ENCODE measurements at regions not wholly inside any gene's neighbourhood (a gene's known extent, or its start where the extent isn't known, plus 50 kb on each side); places are given as distances from the start of the nearest gene placed in this dataset.

DNA sequence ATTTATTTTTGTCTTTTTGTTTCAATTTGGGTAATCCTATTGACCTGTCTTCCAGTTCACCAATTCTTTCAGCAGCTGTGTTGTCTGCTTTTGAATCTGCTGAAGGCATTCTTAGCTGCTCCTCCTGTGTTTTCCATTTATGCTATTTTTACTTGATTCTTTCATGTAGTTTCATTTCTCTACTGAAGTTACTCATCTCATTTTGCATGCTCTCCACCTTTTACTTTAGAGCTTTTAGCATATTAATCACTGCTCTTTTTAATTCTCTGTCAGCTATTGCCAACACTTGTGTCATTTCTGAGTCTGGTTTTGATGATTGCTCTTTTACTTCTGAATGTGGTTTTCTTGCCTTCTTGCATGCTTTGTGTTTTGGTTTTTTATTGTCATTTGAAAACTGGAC lies 496.0 kb upstream of the CLINT1 start:
- no peak for DNase-seq (ENCODE audit: low spot score)

DNA sequence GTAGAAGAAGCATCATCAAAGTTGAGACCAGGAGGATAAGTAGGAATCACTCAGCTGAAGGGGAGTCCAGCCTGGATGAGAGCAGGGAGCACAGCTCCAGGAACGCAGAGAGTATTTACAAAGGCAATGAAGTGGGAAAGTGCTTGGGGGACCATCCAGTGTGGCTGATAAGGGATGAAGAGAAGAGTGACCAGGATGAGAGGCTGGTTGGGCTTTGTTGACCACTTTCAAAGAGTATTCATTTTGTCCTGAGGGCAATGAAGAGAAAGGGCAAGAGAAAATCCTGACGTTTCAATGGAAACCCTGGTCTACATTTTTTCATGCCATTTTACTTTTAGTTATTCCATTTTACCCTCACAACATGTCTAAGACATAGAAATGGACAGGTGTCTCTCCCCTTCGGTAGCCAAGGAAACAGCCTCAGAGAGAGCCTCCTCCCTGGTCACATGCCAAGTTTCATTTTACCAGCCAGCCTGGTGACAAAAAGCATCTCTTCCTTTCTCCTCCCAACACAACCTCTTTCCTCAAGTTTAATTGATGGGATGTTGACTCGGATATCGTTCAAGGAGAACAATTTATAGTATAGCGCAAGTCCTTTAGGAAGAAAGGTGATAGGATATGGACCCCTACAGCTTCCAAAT lies 492.7 kb upstream of the CLINT1 start:
- no peak for DNase-seq (ENCODE audit: low spot score)

DNA sequence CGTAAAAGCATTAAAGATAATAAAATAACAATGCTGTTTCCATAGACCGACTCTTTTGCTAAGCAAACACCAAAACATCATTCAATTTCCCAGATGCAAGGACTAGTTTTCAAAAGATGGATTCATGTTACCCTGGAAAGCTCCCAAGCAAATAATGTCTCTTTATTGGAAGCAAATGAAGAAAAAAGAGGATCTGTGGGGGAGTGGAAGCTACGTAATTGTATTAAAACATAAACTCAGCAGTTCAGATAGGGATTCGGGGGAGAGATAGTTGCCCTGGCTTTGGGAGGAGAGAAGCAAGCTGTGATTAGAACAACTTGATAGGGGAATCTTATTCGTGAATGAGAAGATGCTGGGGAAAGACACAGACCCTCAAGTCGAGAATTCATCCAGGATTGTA lies 491.0 kb upstream of the CLINT1 start:
- DNase-seq (ENCODE audit: low spot score): no peak

DNA sequence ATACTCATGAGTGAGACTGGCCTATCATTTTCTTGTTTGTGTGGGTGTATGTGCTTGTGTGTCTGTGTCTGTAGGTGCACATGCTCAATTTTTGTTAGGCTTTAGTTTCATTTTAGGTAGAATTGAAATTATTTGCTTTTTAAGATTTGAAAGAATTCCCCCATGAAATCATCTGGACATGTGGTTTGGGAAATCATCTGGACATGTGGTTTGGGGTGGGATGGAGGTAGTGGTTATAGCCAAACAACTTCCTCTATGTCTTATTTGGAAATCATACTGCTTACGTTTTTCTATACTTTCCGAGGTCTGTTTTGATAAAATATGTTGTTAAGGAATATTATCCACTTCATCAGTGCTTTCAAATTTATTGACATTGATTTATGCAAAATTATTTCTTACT lies 485.4 kb upstream of the CLINT1 start:
- DNase-seq (ENCODE audit: low spot score): no peak

DNA sequence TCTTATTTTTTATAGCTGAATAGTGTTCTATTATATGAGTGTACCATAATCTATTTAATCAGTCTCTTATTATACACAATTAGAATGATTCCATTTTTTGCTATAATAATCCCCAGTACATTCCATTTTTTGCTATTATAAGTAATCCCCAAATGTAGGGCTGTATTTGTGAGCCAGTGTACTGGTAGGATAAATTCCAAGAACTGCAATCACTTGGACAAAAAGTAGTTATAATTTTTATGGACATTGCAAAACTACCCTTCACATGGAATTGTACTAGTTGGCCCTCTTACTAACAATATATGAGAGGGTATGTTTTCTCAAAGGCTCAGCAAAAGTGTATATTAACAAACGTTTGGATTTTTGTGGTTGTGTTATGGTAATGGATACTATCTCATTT lies 481.7 kb upstream of the CLINT1 start:
- DNase-seq (ENCODE audit: low spot score): no peak

DNA sequence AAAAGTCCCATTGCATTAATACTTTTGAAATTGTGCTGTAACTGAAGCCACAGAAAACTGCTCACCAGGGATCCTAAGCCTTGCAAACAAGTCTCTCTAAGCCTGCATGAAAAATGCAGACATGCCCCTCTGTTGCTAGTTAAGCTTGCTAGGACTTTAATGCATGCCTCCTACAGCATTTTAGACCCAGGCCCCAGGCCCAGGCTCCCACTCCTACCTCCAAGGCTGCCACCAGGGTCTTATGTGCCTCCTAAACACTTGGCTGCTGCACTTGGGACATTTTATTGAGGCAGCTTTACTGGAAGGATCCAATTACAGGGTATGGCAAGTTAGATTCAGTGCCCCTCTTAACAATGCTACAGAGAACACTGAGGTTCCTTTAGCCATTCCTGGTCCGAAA lies 467.3 kb upstream of the CLINT1 start:
- no peak for DNase-seq (ENCODE audit: low spot score)

DNA sequence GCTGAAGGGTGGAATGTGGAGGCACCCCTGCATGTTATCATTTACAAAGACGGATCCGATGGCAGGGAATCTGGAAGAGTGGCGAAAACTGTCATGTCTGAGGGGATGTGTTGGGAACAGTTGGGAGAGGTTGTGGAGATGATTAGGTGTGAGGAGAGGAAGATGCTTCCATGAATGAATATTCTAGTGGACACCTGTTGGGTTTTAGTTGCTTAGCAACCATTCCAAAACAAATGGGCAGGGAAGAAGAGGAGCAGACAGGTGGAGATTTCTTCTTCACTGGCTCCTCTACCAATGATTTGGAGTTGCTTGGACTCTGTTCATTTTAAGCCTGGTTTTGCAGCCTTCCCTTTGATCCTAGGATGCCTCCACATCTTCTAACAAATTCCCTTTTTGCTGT lies 465.3 kb upstream of the CLINT1 start:
- DNase-seq (ENCODE audit: low spot score): no peak

DNA sequence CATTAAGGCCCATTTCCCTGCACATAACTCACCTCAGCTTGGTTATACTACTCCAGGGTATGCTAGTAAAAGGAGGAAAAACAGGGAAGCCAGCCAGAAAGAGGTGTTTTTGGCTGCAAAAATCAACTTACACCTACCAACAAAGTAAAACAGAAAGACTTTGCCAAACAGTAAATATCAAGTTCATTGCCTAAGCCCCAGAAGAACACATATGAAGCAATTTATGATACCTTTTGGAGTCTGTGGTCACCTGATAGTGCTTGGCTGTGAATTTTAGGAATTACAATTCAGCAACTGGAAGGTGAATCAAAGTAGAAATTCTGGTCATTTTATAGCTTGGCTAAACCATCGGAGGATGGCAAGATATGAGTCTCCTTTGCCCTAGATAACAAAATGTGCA lies 463.7 kb upstream of the CLINT1 start:
- DNase-seq (ENCODE audit: low spot score): no peak

DNA sequence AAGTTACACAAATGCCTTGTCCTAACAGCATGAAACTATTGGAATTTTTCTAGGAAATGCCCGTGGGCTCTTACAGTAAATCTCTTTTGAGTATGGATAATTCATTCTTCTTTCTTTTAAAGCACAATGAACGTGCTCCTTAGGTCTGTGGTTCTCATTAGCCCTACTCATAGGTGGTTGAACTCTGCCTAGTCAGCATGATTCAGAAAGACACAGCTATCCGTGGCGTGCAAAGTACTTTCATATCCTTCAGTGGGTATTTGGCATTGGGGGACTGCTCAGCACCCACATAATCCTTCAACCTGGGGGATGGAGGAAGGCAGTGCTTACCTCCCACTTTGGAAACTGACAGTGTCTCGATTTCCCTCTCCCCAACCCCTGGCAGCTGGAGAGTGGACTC lies 462.0 kb upstream of the CLINT1 start:
- DNase-seq (ENCODE audit: low spot score): no peak

DNA sequence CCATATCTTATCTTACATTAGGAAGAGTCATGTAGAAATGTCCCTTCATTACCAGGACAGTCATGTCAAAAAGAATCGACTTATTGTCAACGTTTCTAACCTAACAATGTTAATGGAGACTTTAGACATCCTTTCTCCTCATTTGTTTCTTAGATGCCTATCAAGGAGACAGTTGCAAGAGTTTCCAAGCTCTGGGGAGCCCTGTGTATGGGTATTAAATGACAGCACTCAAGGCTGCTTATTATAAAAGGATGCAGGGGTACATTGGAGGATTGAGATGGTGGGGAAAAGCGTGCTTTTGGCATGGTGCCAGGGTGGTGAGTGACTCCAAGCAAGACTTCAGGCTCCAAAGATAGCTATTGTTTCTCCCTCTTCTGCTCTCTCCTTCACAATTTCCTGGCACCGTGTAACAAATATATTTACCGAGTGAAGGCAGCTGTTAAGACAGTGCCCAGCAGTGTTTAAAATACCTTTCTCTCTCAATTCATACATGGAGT lies 461.3 kb upstream of the CLINT1 start:
- DNase-seq (ENCODE audit: low spot score): no peak

DNA sequence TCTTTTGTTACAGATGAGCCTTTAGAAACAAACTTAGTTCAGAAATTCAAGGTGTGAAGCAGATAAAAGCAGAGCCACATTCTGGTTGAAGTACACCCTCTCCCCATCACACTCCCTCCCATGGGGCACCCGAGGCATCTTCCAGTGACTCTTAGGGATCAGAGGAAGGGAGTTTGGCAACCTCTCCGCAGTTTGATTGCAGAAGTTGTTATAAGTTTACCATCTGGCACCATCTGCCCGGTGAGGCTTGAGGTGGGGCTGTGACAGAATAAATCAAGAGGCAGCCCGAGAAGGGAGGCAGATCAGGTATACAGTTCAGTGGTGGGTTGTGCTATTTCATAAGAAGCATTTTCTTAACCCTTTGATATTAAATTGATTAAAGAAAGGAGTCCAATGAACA lies 458.6 kb upstream of the CLINT1 start:
- DNase-seq (ENCODE audit: low spot score): no peak

DNA sequence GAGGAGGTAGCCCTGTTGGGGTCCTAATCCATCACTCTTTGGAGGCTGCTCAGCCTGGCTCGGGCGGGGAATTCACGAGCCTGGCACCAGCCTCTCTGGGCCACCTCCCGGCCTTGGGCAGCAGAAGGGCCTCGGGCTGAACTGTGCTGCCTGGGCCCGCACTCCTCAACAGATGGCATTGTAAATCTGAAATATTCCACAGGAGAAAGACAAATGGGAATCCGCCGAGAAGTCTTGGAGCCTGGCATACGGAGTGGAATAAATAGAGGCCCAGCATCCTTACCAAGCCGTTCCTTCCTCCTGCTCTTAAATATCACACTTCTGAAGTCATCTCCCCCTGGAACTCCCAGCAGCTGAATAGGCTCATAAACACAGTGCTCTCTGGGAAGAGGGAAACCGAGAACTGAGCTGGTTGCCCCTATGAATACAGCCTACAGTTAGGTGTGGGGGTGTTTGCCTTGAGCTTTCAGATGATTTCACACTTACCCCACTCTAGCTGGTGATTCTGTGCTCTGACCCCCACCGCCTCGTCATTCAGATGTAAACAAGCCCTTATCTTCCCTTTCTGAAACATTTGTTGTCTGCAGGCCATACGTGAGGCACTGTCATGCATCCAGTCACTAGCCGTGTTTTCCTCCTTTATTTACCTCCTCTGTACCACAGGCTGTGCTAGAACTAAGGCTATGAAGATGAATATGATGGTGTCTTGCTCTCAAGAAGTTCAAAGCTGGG lies 455.0 kb upstream of the CLINT1 start:
- no peak for DNase-seq (ENCODE audit: low spot score)

DNA sequence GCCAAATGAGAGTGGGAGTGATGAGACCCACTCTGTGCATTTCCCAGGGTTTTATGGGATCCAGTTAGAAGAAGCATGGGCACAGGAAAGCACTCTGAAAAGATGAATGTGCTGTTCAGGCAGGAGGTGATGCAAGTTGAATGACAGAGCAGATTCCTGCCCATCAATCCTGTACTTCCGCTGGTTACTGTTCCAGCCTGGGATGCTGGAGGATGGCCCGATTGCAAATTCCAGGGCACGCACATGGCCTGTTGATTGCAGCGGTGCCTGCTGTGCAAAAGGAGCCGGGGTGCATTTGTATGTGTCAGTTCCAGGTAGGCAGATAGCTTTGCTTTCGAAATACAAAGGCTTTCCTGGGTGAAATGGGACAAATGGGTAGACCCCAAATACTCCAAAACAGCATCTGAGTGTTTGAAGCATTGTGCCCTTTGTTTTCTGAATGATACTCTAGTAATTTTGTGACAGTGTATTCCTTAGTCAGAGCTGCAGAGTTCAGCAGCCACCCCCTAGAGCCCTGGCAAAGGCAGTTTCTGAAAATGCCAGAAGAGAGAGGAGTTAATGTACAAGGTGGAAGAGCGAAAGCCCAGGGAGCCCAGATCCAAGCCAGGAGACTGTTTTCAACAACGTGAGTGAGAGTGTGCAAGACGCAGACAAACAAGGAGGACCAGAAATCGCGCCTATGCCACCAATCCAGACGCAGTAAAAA lies 454.2 kb upstream of the CLINT1 start:
- no peak for DNase-seq (ENCODE audit: low spot score)

DNA sequence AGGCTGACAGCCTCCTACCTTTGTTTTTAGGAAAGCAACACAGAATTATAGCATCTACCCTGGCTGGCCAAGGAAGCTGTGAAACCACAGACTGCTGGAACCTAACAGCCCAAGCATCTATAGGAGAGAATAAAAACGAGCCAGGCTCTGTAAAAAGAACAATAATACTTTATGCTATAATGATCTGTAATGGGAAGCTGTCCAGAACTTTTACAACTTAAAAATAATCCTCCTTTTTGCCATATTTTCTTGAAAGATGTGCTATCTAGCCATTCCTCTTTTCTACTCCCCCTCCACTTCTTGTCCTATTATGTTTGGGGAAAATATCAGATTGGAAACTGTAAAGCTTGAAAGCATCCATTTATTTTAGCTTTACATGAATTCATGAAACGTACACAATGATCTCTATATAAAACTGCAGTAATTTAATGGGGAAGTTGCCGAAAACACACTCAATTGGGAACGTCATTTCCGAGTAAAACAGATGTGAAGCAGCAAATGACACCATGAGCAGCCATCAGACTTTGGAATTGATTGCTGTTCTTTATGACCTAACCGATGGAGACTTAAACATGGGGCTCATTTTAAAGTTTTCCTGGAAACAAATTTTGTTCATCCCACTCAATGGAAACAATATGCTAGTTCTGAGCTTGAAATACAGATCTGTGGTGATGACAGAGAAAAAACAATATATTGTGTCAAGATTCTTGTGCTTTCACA lies 450.3 kb upstream of the CLINT1 start:
- no peak for DNase-seq (ENCODE audit: low spot score)

DNA sequence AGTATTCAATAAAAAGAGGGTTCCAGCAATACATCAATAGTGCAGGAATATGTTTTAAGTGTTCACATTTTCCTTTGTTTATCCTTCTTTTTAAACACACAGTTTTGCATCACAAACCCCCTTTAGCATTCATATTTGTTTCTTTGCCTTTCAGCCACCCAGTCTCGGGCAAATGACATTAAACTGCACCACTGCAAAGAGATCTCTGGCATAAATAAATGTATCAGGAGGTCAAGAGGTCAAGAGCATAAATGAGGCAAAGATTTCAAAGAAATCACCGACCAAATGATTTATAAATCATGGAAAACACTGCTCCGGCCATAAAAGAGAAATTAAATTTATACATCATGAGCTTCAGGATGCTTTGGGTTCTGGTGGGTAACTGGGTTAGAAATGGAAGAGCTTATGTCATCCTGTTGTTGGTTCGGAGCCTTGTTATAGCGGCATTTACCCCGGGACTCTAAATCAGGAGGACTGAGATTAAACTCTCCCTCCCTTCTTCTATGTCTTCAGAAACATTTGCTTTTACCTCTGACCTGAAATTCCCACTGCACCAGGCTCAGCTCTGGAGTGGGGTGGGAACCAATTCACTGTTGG lies 449.6 kb upstream of the CLINT1 start:
- DNase-seq (ENCODE audit: low spot score): no peak

DNA sequence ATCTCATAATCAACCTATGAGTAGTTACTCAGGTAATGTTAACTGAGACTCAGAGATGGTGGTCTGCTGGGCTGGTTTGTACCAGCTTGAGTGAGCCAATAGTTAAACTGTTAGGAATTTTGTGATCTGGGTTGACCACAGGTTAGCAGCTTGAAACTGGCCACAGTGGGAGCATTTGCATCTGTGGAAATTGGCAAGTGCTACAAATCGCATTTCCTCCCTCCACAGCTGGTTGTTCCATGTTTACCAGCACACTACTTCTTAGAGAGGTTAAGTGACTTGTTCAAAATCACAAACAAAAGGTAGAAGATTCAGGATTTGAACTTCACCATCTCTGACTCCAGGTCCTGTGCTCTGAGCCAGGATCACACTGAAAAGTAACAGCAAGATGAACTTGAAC lies 446.9 kb upstream of the CLINT1 start:
- DNase-seq (ENCODE audit: low spot score): no peak

DNA sequence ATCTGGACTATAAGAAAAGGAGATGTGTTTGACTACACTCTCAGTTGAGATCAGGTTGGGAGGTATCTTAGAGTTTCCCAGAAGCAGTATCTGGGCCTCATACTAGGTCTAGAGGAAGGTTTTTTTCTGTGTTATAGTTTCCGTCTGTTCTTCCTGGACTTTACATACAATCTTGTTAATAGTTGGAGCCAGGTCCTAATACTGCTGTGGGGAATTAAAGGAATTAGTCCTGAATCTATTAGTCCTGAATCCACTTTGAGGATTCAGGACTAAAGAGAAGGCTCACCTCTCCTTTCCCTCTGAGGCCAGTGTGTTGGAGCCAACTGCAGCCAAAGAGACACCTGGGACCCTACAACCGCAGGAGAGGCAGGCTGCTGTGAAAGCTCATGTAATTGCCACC lies 445.7 kb upstream of the CLINT1 start:
- no peak for DNase-seq (ENCODE audit: low spot score)

DNA sequence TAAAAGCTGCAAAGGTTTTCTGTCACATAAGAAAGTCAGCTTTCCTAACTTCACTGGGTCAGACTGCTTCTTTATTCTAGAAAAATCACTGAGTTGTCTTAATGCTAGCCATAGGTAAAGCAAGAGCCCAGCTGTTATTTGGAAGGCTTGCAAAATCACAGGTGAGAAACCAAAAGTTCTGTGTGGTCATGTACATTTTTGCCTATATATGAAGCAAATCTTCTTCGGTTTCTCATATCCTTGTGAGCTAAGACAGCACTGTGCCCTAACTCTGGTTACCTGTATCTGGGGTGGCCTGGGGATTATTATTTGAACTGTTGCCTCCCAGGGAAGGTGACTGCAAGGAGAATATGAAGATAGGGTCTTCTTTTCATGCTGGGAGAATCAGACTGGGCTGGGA lies 444.9 kb upstream of the CLINT1 start:
- no peak for DNase-seq (ENCODE audit: low spot score)

DNA sequence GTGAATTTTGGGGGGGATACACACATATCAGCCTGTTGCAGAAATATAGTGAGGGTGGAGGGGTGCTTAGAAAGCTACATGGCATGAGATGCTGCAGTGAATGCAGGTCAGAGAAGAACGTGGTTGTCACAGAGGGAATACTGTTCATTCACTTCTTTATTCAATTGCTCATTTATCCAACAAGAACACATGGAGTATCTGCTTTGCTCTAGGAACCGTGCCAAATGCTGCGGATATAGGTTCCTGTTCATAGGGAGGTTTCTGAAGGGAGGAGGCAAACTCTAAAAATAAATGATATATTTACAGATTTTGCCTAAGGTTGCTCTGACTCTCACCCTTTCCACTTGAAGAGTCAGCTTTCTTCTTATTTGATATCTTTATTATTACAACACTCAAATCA lies 444.3 kb upstream of the CLINT1 start:
- DNase-seq (ENCODE audit: low spot score): no peak

DNA sequence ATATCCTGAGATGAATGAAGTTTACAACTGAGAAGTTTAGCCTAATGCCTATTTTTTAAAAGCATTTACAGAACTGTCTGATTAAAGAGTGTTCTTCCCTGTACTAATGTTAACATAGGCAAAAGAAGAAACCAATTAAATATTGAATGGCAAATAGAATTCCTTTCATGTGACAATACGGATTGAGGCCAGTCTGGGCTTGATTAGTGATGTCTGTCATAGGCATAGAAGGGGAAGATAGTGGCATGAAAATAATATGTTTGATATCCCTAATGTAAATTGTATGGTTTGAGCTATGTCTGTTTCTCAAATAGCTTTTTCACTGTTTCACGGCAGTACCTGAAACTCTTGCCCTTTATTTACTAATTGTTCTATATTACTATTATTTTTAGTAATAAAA lies 443.1 kb upstream of the CLINT1 start:
- DNase-seq (ENCODE audit: low spot score): no peak

DNA sequence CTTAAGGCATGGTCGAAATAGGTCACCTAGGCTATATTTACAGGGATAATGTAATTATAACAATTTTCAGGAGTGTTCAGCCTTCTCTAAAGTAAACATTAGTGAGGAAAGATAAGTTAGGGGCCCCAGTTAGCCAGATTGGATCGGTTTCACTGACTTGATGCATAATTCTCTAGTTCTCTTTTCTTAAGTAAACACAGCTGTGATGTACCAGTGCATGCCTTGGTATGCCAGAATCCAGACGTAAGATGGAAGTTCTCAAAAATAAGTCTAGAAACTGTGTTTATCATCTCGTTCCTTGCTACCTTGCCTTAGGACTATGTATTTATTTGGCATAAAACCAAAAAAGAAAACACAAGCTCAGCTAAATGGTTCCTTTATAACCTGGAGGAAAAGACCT lies 442.2 kb upstream of the CLINT1 start:
- no peak for DNase-seq (ENCODE audit: low spot score)

DNA sequence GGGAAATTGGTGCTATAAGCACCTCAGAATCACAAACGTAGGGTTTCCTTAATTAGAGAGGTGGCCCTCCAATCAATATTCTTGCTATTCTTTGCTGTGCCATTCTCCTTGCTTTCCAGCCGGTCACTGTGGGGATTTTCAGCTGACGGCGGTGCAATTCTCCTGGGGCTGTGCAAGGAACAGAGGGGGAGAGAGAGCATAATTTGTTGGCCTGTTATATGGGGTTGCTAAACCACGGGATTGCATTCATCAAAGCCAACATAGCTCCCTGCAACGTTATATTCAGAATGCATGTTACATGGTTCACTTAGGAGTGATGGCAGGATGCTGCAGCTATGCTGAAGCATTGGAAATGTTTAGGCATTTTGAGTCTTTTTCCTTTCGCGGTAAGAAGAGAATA lies 441.3 kb upstream of the CLINT1 start:
- no peak for DNase-seq (ENCODE audit: low spot score)

Data from CD4-positive, alpha-beta T cell treated with Interleukin-6 at 100 ng/mL for 8 hours (primary cell).